Heart left ventricle (tissue), 16 donors: ENCODE measurements at regions not wholly inside any gene's neighbourhood (a gene's known extent, or its start where the extent isn't known, plus 50 kb on each side); places are given as distances from the start of the nearest gene placed in this dataset.

Experiments
- ATAC-seq, 4 donors: fragments of 200-7000 bp; cut with Tn5 transposase; one replicate each; pipeline ENCODE4 v1.9.1; 2020 to 2022; ENCODE audit warnings: moderate library complexity in 4 of 4, mild to moderate bottlenecking in 3 of 4, moderate number of reproducible peaks in 1 of 4
- DNase-seq, 5 donors: peaks; one replicate each; pipeline ENCODE4 v3.0.0-alpha.2; 2020
- H3K27ac ChIP-seq, 12 donors: fragments of 200-600 bp; sonication (generic) in 4 of 12; one replicate each; pipeline versions ENCODE4 v1.5.0 to v1.8.0; 2016 to 2022; ENCODE audit warnings: mild to moderate bottlenecking in 2 of 12
- H3K27me3 ChIP-seq, 9 donors: fragments of 200-600 bp; sonication (generic) in 2 of 9; one replicate each; pipeline versions ENCODE4 v1.5.1 to v1.8.0; 2016 to 2022; ENCODE audit warnings: mild to moderate bottlenecking in 3 of 9
- H3K36me3 ChIP-seq, 9 donors: fragments of 200-600 bp; sonication (generic) in 2 of 9; one replicate each; pipeline versions ENCODE4 v1.5.0 to v1.8.0; 2018 to 2022; ENCODE audit warnings: mild to moderate bottlenecking in 2 of 9
- H3K4me1 ChIP-seq, 12 donors: fragments of 200-600 bp; sonication (generic) in 4 of 12; one replicate each; pipeline versions ENCODE4 v1.5.0 to v1.8.0; 2016 to 2022; ENCODE audit warnings: mild to moderate bottlenecking in 3 of 12
- H3K4me3 ChIP-seq, 12 donors: fragments of 200-600 bp; sonication (generic) in 4 of 12; one replicate each; pipeline versions ENCODE4 v1.5.0 to v1.8.0; 2017 to 2022; ENCODE audit warnings: mild to moderate bottlenecking in 9 of 12, moderate library complexity in 4 of 12
- H3K9me3 ChIP-seq, 12 donors: fragments of 200-600 bp; sonication (generic) in 4 of 12; one replicate each; pipeline versions ENCODE4 v1.5.0 to v1.8.0; 2016 to 2022; ENCODE audit warnings: mild to moderate bottlenecking in 1 of 12
- POLR2A ChIP-seq, 2 donors: fragments of 450-650 bp; IDR thresholded peaks; one replicate each; pipeline ENCODE4 v1.6.1; 2017; ENCODE audit warnings: antibody characterized with exemption in 2 of 2, mild to moderate bottlenecking in 2 of 2, moderate library complexity in 2 of 2
- WGBS, 4 donors: extraction: QIAGEN DNeasy Blood & Tissue Kit in 2 of 4; methylation state at CpG; one replicate each; pipeline versions ENCODE4 v1.1.5 to v1.1.7; 2013 to 2018; 5-methylcytosine and 5-hydroxymethylcytosine counted together
- intact Hi-C, 10 donors: fragments of 100-400 bp; cut with DNase I; formaldehyde crosslinking; loops; one replicate each; pipeline versions ENCODE4 v1.11.1 to v1.14.2; 2022
- TF ChIP-seq, protein P1 (sequence below), 12 donors: fragments of 200-600 bp; sonication (generic) in 4 of 12; IDR thresholded peaks; one replicate each; pipeline versions ENCODE4 v1.5.0 to v1.8.0; 2018 to 2022; ENCODE audit warnings: antibody characterized with exemption in 12 of 12, mild to moderate bottlenecking in 5 of 12
- donor health status: ischemic (EF 13 %, LVEDD 7.1; RV severe dilation, severe dysfunction).
- donor health status: healthy with polysubstance abuse.
- donor health status: DM: no; HTN: yes; CAD: no.
- donor health status: DM: no; HTN: no; CAD: no.
- donor health status: ischemic (EF 25% LVEDD 6.9; RV normal size, moderate dysfunction).
- donor health status: ischemic (EF 25% LVEDD 5.7; RV mildly dilated, moderate dysfunction).
- donor health status: healthy.
- donor health status: DM: yes; HTN: yes; CAD: no.
- donor health status: ischemic (EF 35%, LVEDD 5.7; RV mildly dilated, moderate dysfunction).
- donor health status: nonischemic (EF 11% LVEDD 7.7; RV severe dilation, severe dysfunction).
- donor health status: DM: yes; HTN: yes; CAD: no.
- donor health status: PGD.
- donor health status: ischemic (EF 29% LVEDD 5.4; RV normal size, mild dysfunction).
- donor health status: nonischemic (EF 23%, LVEDD 6.1; RV moderate dilation, normal function).

DNA sequence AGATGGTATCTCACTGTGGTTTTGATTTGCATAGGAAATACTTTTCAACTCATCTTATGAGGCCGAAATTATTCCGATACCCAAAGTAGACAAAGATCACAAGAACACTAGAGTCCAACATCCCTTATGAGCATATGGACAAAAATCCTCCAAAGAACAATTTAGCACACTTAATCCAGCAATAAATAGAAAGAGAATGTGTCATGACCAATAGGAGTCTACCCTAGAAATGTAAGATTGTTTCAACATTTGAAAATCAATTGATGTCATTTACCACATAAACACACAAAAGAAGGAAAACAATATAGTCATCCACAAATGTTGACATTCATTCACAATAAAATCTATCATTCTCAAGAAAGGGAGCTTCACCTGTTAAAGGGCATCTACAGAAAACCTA lies 307.8 kb upstream of the SMIM21 start:
- TF ChIP-seq POLR2A (IDR thresholded peaks at IDR 0.05) = no peak
- TF ChIP-seq, protein P1, sequence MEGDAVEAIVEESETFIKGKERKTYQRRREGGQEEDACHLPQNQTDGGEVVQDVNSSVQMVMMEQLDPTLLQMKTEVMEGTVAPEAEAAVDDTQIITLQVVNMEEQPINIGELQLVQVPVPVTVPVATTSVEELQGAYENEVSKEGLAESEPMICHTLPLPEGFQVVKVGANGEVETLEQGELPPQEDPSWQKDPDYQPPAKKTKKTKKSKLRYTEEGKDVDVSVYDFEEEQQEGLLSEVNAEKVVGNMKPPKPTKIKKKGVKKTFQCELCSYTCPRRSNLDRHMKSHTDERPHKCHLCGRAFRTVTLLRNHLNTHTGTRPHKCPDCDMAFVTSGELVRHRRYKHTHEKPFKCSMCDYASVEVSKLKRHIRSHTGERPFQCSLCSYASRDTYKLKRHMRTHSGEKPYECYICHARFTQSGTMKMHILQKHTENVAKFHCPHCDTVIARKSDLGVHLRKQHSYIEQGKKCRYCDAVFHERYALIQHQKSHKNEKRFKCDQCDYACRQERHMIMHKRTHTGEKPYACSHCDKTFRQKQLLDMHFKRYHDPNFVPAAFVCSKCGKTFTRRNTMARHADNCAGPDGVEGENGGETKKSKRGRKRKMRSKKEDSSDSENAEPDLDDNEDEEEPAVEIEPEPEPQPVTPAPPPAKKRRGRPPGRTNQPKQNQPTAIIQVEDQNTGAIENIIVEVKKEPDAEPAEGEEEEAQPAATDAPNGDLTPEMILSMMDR (IDR thresholded peaks at IDR 0.05) = no peak
- DNase-seq = no peak
- no peak overlapping the region for H3K4me3 ChIP-seq
- no peak for ATAC-seq
- 92 to 96% (median 93%) methylated on average over 2 of the region's 2 CpGs for WGBS, 4 donors
- intact Hi-C loops = no loop called here
- peaks cover 0 to 12% (median 2%) of the 10 kb centered on the region in 12 donors for H3K9me3 ChIP-seq
- H3K27ac ChIP-seq = no peak overlapping the region
- no peaks in the 10 kb centered on the region for H3K4me1 ChIP-seq
- H3K36me3 ChIP-seq = no peaks in the 10 kb centered on the region
- H3K27me3 ChIP-seq = peaks cover 0 to 6% (median 0%) of the 10 kb centered on the region in 9 donors

DNA sequence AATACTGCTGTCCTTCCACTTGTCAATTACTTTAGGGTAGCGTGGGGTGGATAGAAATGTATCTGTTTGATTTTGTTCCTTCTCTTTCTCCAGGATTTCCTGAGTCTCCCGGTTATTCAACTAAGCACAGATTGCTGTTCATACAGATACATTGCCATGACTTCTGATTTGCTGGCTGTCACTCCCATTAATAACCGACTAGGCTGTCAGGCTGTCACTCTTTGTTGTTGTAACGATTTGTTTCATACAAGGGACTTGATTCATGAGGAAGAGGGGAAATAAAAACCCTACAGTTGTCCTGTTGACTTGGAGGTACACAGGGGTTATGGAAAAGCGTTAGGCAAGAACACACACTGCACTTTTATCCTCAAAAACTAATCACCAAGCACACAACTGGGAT lies 302.7 kb upstream of the SMIM21 start:
- Histone ChIP-seq H3K27ac (no peak overlapping the region), H3K4me1 (no peaks in the 10 kb centered on the region), H3K9me3 (no peaks in the 10 kb centered on the region), H3K4me3 (no peak overlapping the region), H3K27me3 (peaks cover 0 to 12% (median 0%) of the 10 kb centered on the region in 9 donors), H3K36me3 (no peaks in the 10 kb centered on the region)
- ATAC-seq (no peak), DNase-seq (no peak)
- 51 to 63% (median 54%) methylated on average over 5 of the region's 5 CpGs for WGBS, 4 donors
- intact Hi-C loops = no loop called here
- TF ChIP-seq, protein P1 (IDR thresholded peaks at IDR 0.05) = no peak
- TF ChIP-seq POLR2A (IDR thresholded peaks at IDR 0.05) = no peak

DNA sequence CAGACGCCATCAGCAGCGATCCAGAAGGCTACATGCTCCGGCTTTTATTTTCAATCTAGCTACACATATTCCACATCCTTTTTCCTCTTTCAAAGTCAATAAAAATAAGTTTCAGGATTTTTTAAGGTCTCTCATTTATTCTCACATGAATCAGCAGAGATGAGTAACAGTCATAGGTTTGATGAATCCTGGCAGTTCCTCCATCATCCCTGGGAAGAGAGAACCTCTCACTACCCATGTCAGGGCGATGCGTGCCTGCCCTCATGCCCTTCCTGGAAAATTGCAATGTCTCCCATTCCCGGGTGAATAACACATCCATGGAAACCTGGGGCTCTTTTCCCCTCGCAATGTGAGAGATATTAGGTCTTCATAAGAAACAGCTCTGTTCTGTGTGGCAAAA lies 301.1 kb upstream of the SMIM21 start:
- H3K9me3 ChIP-seq = no peaks in the 10 kb centered on the region
- H3K27ac ChIP-seq = no peak overlapping the region
- H3K36me3 ChIP-seq = no peaks in the 10 kb centered on the region
- ATAC-seq = no peak
- intact Hi-C loops = loop anchor here in 3 of 10 donors (10.0 kb wide), 3 partner anchors 64 to 1084 kb away; no protein-coding TSS in a partner anchor
- DNase-seq = no peak
- 73 to 90% (median 83%) methylated on average over 7 of the region's 7 CpGs for WGBS, 4 donors
- H3K27me3 ChIP-seq = peaks cover 0 to 15% (median 0%) of the 10 kb centered on the region in 9 donors
- no peak overlapping the region for H3K4me3 ChIP-seq
- TF ChIP-seq POLR2A (IDR thresholded peaks at IDR 0.05) = no peak
- TF ChIP-seq, protein P1 (IDR thresholded peaks at IDR 0.05) = no peak
- H3K4me1 ChIP-seq = no peaks in the 10 kb centered on the region

DNA sequence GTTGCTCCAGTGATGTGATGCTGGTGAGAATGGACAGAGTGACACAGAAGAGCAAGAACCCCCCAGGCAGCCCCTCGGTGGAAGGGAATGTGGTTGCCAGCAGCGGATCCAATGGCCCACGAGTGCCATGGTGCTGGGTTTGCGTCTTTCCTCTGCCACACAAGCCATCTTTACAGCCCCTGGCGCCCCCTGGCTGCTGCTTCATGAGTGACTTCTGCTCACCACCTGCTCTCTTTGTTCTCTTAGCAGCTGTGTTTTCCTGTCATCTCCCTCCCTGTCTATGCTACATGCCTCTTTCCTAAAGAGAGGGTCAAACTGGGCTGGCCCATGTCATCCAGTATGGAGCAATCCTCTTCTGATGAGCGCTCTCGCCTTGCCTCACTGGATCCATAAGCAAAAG lies 300.0 kb upstream of the SMIM21 start:
- 58 to 62% (median 60%) methylated on average over 7 of the region's 7 CpGs for WGBS, 4 donors
- Histone ChIP-seq H3K27ac (no peak overlapping the region), H3K4me3 (no peak overlapping the region), H3K36me3 (no peaks in the 10 kb centered on the region), H3K9me3 (no peaks in the 10 kb centered on the region), H3K27me3 (peaks cover 0 to 19% (median 0%) of the 10 kb centered on the region in 9 donors), H3K4me1 (no peaks in the 10 kb centered on the region)
- DNase-seq (peak in 4 of 5 donors; percentile 20 to 68 (median 39)), ATAC-seq (peak in 2 of 4 donors; percentile 62 to 63)
- intact Hi-C loops = loop anchor here in 3 of 10 donors (10.0 kb wide), 3 partner anchors 63 to 1083 kb away; no protein-coding TSS in a partner anchor
- TF ChIP-seq, protein P1 (IDR thresholded peaks at IDR 0.05) = peak; percentile 2 to 61 (median 44)
- no peak for TF ChIP-seq POLR2A (IDR thresholded peaks at IDR 0.05)
